NCI-H2107 treated with DMSO at 0.1 percent for 48 hours (cell line): ENCODE measurements at regions not wholly inside any gene's neighbourhood (a gene's known extent, or its start where the extent isn't known, plus 50 kb on each side); places are given as distances from the start of the nearest gene placed in this dataset.
"Not testable (repeated sequence)": the region's sequence is repeated elsewhere in the genome, so short reads cannot be mapped to it uniquely, and the experiment has no call there.

Source experiments
- DNase-seq: peaks from one replicate; lab custom pipeline; 2025; ENCODE audit not compliant: unreplicated experiment; lab: John Stamatoyannopoulos, UW

DNA sequence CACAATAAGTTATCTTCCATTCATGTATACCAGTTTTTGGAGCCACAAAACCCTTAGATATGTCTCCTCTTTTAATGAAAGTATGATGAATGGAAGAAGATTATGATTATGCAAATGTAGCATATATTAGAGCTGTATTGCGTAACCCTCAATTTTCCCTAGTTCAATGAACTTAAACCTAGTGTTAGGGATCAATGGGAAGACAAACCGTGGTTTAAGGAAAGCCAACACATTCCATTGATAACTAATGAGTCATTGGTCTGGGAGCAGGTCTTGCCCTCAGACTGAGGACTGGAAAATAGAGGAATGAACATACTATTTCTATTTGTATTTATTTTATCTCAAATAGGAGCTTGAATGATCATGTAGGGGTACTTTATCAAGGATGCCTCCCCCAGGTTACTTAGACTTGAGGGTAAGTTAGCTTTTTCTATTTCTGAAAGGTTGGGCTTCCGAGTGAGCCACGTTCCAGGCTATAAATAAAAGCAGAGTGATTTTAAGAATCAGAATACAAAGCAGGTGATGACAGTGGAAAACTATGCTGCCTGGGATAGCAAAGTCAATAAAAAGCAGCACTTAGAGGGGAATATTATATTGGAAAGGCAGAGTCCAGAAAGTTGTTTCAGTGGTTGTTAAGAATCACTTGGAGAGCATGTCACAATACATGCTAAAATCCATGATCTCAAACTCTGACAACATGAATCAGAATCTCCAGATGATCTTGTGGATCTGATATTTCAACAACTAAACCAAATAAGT lies 356.0 kb downstream of the ADAM29 start:
- DNase-seq, result no peak

DNA sequence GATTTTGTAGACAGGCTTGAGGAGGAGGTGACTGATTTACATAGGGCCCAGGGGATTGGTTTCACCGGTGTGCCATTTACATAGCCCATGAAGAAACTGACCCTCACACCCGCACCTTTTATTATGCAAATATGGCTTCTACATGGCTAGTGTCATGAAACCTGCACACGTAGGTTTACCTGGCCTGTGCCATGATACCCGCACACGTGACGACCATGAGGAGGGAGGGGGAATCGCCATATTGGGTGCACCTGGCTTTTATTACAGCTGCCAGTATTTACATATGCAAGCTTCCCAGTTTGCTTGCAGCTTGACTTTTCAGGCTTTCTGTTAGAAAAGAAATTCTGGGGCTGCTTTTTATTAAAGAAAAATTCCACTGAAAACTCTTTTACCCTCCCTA lies 359.7 kb downstream of the ADAM29 start:
- DNase-seq, result no peak

DNA sequence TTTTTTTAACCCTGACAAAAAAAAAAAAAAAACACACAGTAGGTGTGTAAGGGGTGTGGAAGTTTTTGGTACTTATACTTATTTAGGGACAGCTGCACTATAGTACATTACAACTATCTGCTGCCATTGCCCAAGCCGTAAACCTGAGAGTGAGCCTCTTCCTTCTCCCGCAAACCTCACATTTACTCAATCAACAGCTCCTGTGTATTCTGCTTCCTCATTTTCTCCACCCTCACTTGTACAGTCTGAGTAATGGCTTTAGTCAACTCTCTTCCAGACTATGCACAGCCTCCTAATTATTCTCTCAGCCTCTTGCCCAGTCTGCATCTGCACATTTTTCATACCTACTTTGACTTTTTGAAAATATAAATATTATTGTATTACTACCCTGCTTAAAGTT lies 362.0 kb downstream of the ADAM29 start:
- DNase-seq, result no peak

DNA sequence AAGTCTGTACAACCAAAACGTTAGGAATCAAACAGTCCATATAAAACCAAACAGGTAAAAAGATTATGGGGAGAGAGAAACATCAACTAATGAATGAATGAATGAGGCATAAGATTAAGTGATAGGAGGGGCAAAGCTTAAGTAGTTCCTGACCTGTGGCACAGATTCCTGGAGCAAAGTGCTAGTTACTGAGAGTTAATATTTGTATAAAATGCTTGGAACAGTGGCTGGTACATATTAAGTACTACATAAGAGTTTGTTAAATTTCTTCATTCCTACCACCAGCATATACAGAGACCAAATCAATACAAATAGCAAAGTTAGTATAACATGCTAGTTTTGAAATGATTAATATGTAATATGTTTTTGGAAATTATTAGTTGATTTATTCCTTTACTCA lies 363.7 kb downstream of the ADAM29 start:
- DNase-seq, result no peak

DNA sequence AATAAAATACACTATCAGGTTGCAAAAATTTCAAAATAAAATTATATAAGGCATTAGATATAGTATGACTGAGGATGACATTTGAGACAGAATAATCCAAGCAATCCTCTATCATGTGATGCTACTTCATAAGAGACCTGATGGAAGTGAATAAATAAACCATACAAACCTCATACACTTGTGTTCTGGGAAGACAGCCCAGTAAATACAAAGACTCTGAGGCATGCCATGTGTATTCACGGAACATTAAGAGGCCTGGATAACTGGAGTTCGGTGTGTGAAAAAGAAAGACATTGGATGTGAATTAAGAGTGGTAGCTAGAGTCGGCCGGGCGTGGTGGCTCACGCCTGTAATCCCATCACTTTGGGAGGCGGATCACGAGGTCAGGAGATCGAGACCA lies 364.2 kb downstream of the ADAM29 start:
- DNase-seq, result no peak

DNA sequence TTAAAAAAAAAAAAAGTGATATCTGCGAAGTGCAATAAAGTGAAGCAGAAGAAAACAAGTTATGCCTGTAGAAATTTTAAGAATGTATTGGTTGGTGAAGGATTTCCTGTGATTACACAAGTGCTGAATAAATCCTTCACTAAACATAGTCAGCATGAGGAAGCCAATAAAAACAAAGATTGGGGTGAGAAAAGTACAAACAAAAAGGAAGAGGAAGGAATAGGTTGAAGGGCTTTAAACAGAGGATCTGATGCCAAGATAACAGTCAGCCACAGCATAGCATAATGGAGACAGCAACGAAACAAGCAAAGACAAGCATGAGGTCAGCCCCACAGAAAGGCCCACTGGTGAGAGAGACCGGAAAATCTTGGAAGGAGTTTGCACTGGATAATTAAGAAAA lies 372.2 kb downstream of the ADAM29 start:
- DNase-seq, result no peak

DNA sequence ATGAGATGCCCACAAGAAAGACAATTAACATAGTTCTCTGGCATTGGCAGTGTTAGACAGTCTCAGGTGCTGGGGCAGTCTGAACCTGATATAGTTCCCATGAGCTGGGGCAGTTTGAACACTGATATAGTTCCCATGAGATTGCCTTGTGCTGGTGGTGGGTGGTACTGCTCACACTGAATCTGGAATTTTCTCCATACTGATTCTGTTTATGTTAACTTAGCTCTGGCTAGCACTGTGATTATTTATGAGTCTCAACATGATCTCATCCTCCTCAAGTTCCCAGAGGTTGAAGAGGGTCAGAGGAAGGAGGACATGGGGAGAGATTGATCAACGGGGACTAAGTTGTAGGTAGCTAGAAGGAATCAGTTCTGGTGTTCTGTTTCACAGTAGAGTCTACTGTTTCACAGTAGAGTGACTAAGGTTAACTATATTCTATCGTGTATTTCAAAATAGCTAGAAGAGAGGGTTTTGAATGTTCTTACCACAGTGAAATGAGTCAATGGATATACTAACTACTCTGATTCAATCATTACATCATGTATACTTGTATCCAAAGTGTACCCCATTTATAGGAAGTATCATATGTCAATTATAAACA lies 379.9 kb downstream of the ADAM29 start:
- no peak for DNase-seq

DNA sequence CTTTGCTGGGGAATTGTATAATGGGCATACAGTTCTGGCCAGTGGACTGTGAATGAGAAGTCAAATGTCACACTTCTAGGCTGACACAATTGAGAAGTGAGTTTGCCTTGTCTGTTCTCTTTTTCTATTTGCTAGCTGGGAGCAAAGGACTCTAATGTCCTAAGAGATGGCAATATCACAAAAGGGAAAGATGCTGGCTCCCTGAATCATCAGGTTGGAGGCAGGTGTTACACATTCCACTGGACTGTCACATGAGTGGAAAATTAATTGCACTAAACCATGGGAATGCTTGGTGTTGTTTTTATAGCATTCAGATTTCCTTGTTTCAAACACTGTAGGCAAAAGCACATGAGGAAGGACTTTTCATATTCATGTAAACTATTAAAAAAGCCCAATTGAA lies 388.3 kb downstream of the ADAM29 start:
- no peak for DNase-seq

DNA sequence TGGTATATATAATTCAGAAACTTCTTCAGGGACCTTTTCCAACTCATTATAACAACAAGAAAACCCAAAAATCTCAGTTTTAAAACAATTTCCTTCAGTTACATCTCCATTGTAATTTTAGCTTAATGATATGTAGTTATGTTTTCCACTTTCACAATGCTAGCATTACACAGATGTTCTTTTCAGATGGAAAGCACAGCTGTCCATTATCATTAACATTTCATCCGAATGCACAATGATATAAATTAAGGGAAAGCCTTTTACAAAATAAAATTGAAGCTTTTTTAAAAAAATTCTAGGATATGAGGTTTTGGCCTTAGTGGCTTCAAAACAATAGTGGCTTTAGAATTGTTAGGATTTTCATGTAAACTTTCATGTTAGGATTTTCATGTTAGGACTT lies 389.2 kb downstream of the ADAM29 start:
- DNase-seq, result no peak

DNA sequence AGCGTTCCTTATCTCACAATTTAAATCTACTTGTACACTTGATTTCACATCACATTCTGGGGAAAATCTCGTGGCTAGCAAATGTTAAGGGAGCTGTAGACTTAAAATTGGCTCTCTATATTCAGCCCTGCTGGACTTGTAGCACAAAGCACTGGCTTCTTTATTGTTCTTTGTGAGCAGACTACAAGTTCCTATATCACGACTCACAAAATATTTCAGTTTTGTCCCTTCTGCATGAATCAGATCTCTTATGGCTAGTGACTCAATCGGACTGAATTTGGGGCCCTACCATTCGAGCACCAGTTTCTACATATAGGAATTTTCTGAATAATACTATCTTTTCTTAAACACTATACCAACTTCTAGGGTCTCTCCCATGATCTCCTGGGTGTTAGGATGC lies 390.1 kb downstream of the ADAM29 start:
- DNase-seq, result no peak

DNA sequence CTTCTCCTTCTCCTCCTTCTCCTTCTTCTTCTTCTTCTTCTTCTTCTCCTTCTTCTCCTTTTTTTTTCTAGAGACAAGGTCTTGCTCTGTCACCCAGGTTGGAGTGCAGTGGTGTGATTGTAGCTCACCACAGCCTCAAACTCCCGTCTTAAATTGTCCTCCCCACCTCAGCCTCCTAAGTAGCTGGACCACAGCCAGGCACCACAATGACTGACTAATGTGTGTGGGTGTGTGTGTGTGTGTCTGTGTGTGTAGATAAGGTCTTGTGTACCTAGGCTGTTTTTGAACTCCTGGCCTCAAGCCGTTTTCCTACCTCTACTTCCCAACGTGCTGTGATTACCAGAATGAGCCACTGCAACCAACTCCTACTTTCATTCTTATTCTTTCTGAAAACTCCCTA lies 390.9 kb downstream of the ADAM29 start:
- DNase-seq, result no peak

DNA sequence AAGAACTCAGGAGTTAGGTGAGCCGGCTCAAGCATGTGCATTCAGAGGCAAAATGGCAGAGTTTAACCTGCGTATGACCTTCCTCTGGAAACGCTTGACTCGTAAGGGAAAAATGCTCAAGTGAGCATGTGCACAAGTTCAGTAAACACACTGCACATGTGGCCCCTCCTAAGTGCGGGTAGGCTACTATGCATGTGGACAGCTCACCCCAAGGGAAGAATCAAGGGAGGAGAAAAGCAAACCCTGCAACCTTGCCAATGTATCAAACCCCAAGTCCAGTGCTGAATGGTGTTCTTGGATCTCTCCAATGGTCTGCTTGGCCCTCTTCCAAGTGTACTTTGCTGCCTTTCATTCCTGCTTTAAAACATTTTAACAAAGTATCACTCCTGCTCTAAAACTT lies 407.1 kb downstream of the ADAM29 start:
- no peak for DNase-seq

DNA sequence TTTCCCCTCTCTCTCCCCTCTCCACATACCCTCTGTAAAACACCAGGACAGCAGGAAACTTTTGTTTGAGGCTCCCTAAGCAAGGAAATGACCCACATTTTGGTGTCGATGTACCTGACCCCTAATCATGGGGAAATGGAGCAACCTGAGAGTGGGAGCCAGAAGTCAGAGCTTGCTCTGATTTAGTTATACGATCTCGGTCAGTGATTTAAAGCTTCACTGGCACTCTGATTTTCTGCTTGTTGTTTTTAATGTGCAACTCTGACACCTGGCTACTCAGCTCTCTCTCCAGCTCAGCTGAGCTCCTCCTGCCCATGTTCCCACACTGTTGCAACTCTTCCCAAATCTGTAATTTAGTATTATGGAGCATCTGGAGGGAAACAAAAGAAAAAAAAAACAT lies 408.6 kb downstream of the ADAM29 start:
- no peak for DNase-seq

DNA sequence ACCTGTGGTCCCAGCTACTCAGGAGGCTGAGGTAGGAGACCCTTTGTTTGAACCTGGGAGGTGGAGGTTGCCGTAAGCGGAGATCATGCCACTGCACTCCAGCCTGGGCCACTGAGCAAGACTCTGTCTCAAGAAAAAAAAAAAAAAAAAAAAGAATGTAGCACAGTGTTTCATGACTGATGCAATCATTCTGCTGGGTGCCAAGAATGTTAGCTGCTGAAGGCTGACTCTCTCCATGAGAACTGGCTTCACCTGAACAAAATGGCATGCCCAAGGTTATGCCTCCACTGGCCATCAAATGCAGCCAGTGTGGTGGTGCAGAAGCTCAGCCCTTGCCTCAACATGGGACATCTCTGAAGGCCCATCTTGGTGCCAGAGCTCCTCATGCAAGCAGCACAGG lies 412.1 kb downstream of the ADAM29 start:
- DNase-seq, result no peak

DNA sequence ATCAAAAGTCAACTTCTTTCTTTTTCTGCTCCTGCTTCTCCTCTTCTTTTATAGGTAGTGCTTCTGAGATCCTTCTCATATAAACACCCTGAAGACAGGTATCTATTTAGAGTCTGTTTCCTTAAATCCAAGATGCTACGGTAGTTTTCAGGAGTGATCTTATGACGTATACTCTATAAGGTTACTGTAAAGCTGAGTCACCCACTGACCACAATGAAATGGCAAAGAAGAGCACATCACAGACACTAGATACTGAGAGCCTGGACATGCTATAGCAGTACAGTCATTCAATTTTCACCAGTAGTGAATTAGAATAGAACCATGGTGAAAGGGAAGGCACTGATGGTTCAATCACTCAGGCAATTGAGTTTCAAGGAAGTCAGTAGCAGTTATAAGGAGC lies 412.5 kb downstream of the ADAM29 start:
- no peak for DNase-seq

DNA sequence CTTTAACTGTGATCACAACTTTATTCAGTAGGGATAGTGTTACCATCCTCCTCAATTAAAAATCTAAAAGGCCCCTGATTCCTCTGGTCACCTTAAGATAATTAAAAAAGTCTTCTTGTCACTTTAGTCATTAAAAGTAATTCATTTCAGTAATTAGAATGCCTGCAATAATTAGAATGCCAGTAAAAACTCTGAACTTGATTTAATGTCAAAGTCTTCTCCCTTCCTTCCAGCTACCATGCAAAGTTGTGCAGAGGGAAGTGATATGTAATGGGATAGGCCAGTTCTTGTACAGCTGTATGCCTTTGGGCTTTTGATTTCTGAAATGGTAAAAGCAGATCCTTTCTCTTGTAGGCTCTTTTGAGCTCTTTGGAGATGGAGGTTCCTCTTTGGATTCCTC lies 417.2 kb downstream of the ADAM29 start:
- no peak for DNase-seq

DNA sequence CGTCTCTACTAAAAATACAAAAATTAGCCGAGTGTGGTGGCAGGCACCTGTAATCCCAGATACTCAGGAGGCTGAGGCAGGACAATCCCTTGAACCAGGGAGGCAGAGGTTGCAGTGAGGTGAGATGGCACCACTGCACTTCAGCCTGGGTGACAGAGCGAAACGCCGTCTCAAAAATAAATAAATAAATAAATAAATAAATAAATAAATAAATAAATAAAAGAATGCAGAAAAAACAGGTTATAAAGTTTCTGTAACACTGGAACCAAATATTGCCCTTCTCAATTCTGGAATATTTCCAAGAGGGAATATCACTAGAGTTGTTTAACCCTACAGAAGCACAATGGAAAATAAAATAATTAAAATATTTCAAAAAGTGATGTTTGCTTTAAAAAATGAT lies 418.4 kb downstream of the ADAM29 start:
- not testable (repeated sequence) for DNase-seq

DNA sequence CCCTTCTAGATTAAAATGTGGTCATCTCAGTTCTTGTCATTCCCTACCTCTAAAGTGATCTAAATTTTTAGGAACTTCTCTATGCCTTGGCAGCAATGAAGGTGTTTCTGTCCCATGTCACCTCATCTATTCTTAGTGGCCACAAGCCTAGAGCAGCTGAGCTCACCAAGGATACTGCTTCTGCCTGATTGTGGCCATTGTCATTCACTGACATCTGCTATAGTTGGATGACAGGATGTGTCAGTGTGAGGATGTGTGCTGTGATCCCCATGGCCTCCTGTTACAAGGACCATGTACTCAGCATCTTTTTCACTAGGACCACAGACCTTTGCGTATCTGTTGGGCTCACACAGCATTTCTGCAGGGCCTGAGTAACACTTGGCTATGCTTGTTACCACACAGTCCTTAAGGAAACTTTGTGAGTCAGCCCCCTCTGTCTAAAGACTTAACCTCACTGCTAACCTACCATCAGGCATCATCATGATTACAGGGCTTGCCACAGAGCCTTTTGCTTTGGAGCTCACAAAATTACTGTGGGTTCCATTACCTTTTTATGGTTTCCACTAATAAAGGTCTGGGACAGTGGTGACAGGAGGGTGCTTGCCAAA lies 421.0 kb downstream of the ADAM29 start:
- DNase-seq, result no peak

DNA sequence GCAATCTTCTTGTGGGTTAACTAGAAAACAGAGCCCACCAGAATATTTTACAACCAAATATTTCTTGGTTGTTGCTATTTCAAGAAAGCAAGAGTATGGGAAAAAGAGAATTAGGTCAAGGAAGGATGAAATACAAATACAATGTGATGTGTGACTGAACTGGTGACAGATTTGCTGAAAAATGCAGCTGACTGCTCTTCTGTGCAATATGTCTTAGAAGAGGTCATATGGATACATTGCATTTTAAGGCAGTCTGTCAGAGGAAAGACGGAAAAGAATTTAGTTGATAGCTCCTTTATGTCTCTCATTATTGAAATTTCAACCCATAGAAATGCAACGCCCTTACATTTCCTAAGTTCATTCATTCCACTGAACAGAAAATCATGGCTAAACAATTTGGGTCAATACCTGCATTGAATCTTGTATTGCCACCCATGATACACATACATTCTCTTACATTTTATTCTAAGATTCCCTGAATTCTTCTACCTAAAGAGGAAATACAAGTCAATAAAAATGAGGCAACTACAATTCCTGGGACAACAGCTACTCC lies 423.1 kb downstream of the ADAM29 start:
- DNase-seq, result no peak

DNA sequence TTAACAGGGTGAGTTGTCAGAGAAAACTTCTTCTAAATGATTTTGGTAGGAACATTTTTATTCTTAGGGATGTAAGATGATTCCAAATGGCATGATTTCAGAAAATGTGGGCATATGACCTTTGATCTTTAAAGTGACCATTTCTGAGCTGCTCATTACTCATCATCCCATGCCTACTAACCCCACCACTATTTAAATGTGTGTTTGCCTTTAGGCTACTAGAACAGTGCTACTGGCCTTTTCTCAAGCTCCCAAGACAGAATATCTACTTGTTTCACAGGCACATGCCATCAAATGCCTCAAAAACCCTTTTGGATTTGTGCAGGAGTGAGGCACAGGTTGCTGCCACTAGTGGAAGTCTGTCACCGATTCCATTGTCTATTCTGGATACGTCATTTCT lies 428.2 kb downstream of the ADAM29 start:
- no peak for DNase-seq

DNA sequence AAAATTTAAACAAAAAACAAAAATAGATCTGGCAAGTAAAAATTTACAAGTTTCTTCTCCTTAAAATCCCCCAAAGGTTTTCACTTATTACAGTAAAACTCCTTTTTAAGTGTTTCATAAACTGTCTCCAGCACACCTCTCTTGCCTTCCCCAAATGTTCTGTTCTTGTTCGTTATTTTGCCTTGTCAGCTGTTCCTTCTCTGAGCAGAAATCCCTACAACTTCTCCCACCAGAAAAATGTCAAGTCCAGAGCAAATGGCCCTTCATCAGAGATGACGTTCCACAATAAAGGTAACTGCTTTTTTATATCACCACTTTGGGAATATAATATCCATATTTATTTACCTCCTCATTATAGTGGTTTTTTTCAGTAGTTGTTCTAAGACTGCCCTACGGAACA lies 432.1 kb downstream of the ADAM29 start:
- no peak for DNase-seq

DNA sequence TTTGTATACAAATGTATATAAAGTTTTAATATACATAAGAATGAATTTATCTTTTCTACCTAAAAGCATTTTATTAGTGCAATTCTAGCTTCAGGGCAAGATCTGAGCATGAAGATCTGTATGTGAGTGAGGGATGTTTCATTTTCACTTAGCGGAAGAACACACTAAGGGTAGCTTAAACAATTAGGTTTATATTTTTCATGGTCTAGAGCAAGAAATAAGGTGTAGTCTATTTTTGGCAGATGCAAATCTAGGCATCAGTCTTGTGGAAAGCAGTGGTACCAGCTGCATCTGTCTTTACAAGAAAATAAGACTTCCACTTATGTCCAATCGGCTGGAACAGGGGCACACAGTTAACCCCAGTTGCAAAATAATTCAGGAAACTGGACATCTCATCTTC lies 433.3 kb downstream of the ADAM29 start:
- DNase-seq, result no peak
